Nephron (organoid): ENCODE measurements at regions not wholly inside any gene's neighbourhood (a gene's known extent, or its start where the extent isn't known, plus 50 kb on each side); places are given as distances from the start of the nearest gene placed in this dataset.

Experiments used
- H3K27ac Mint-ChIP-seq, 3 experiments: 2 replicates each; pipeline ENCODE4 v1.8.0; 2020; ENCODE audit warnings: mixed read lengths in 3 of 3, mild to moderate bottlenecking in 2 of 3, moderate library complexity in 1 of 3
- H3K27me3 Mint-ChIP-seq: 2 replicates; pipeline ENCODE4 v1.8.0; 2021; ENCODE audit warnings: low read depth, mild to moderate bottlenecking, moderate library complexity, mixed read lengths
- H3K36me3 Mint-ChIP-seq: 2 replicates; pipeline ENCODE4 v1.8.0; 2020; ENCODE audit warnings: low read depth, mixed read lengths
- H3K4me1 Mint-ChIP-seq: 2 replicates; pipeline ENCODE4 v1.8.0; 2020; ENCODE audit warnings: mixed read lengths
- H3K4me3 Mint-ChIP-seq, 3 experiments: 2 replicates each; pipeline ENCODE4 v1.8.0; 2020; ENCODE audit warnings: mild to moderate bottlenecking in 3 of 3, mixed read lengths in 3 of 3, moderate library complexity in 2 of 3
- H3K9me3 Mint-ChIP-seq: 2 replicates; pipeline ENCODE4 v1.8.0; 2020; ENCODE audit warnings: mixed read lengths
- TF ChIP-seq, protein P1 (sequence below), 3 experiments: fragments of 200-600 bp; sonication (generic); IDR thresholded peaks; one replicate each; pipeline ENCODE4 v1.5.0; 2021; ENCODE audit warnings: antibody characterized with exemption in 3 of 3; ENCODE audit not compliant: unreplicated experiment in 3 of 3

GRCh38 chr13:63882052-63882451, 2466.4 kb upstream of the PCDH20 start:
- no peak overlapping the region for H3K27ac Mint-ChIP-seq
- H3K9me3 Mint-ChIP-seq: no peaks in the 10 kb centered on the region
- no peaks in the 10 kb centered on the region for H3K4me1 Mint-ChIP-seq
- TF ChIP-seq, protein P1, sequence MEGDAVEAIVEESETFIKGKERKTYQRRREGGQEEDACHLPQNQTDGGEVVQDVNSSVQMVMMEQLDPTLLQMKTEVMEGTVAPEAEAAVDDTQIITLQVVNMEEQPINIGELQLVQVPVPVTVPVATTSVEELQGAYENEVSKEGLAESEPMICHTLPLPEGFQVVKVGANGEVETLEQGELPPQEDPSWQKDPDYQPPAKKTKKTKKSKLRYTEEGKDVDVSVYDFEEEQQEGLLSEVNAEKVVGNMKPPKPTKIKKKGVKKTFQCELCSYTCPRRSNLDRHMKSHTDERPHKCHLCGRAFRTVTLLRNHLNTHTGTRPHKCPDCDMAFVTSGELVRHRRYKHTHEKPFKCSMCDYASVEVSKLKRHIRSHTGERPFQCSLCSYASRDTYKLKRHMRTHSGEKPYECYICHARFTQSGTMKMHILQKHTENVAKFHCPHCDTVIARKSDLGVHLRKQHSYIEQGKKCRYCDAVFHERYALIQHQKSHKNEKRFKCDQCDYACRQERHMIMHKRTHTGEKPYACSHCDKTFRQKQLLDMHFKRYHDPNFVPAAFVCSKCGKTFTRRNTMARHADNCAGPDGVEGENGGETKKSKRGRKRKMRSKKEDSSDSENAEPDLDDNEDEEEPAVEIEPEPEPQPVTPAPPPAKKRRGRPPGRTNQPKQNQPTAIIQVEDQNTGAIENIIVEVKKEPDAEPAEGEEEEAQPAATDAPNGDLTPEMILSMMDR (IDR thresholded peaks at IDR 0.05; ENCODE audit: unreplicated experiment in 3 of 3): no peak
- no peaks in the 10 kb centered on the region for H3K36me3 Mint-ChIP-seq
- no peaks in the 10 kb centered on the region for H3K27me3 Mint-ChIP-seq
- no peak overlapping the region for H3K4me3 Mint-ChIP-seq

- Mint-ChIP-seq H3K27me3 (no peaks in the 10 kb centered on the region), H3K27ac (no peak overlapping the region), H3K4me1 (no peaks in the 10 kb centered on the region), H3K36me3 (no peaks in the 10 kb centered on the region), H3K9me3 (no peaks in the 10 kb centered on the region), H3K4me3 (no peak overlapping the region)
- TF ChIP-seq, protein P1 (IDR thresholded peaks at IDR 0.05; ENCODE audit: unreplicated experiment in 3 of 3): no peak
Measured at GRCh38 chr13:63880705-63881104, 2465.1 kb upstream of the PCDH20 start.

GRCh38 chr13:63873936-63874335, 2458.3 kb upstream of the PCDH20 start:
- TF ChIP-seq, protein P1 (IDR thresholded peaks at IDR 0.05; ENCODE audit: unreplicated experiment in 3 of 3): no peak
- no peaks in the 10 kb centered on the region for H3K4me1 Mint-ChIP-seq
- no peaks in the 10 kb centered on the region for H3K27me3 Mint-ChIP-seq
- no peak overlapping the region for H3K27ac Mint-ChIP-seq
- H3K4me3 Mint-ChIP-seq: no peak overlapping the region
- peaks cover 3% of the 10 kb centered on the region for H3K9me3 Mint-ChIP-seq
- H3K36me3 Mint-ChIP-seq: no peaks in the 10 kb centered on the region

GRCh38 chr13:63864171-63864902, 2448.7 kb upstream of the PCDH20 start:
- TF ChIP-seq, protein P1 (IDR thresholded peaks at IDR 0.05; ENCODE audit: unreplicated experiment in 3 of 3): no peak
- Mint-ChIP-seq H3K27me3 (no peaks in the 10 kb centered on the region), H3K9me3 (peaks cover 6% of the 10 kb centered on the region), H3K27ac (no peak overlapping the region), H3K36me3 (no peaks in the 10 kb centered on the region), H3K4me3 (no peak overlapping the region), H3K4me1 (no peaks in the 10 kb centered on the region)

DNA sequence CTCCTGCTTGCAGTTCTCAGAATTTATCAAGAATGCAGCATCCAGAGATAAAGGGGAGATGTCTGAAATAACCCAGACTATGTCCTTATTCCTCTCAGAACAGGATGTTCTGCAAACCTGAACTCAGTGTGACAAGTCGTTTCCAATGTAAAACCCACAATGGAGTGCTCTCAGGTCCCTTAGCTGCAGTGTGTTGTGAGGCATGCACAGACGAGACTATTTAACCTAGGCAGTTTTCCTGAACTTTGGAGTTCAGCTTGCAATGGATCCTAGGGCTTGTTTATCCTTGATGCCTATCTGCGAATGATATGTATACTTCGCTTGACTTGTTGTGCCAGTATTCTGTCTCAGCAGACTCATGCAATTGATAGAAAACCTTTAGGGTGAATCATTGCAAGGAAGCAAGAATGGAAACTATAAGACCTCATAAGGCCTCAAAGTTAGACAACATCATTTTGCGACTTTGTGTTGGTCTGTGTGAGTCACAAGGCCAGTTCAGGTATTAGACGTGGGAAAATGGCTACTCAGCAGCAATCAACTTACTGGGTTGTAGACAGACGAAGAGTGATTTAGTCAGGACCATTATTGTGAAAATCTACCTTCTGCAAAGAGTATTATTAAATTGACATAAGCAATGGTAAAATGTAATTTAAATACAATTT, 2439.9 kb upstream of the PCDH20 start:
- H3K27ac Mint-ChIP-seq: no peak overlapping the region
- TF ChIP-seq, protein P1 (IDR thresholded peaks at IDR 0.05; ENCODE audit: unreplicated experiment in 3 of 3): no peak
- H3K36me3 Mint-ChIP-seq: no peaks in the 10 kb centered on the region
- H3K27me3 Mint-ChIP-seq: no peaks in the 10 kb centered on the region
- H3K4me1 Mint-ChIP-seq: no peaks in the 10 kb centered on the region
- no peak overlapping the region for H3K4me3 Mint-ChIP-seq
- H3K9me3 Mint-ChIP-seq: no peaks in the 10 kb centered on the region

DNA sequence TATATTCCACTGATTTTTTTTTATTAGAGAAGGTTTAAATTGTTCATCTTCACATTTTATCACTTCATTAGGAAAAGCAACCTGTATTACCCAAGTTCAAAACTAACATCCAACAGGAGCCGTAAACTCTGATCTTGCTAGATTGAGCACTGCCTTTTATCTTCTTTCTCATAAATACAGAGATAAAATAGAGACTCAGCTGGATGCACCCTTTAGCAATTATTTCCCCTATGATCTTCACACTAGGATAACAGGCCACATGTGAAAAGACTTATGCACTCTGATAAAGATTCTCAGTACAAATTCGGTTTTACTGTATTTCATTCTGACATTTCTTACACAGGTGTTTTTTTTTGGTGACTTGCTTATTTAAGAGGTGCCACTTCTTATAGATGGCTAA, 2438.2 kb upstream of the PCDH20 start:
- Mint-ChIP-seq H3K4me1 (no peaks in the 10 kb centered on the region), H3K27me3 (no peaks in the 10 kb centered on the region), H3K9me3 (no peaks in the 10 kb centered on the region), H3K36me3 (no peaks in the 10 kb centered on the region), H3K4me3 (no peak overlapping the region), H3K27ac (no peak overlapping the region)
- TF ChIP-seq, protein P1 (IDR thresholded peaks at IDR 0.05; ENCODE audit: unreplicated experiment in 3 of 3): no peak
